GM21576 (cell line): ENCODE measurements at regions not wholly inside any gene's neighbourhood (a gene's known extent, or its start where the extent isn't known, plus 50 kb on each side); places are given as distances from the start of the nearest gene placed in this dataset.

Experiments used
- ATAC-seq: cut with Tn5 transposase; IDR thresholded peaks from one replicate; pipeline ENCODE4 v1.9.1; 2021; ENCODE audit warnings: mild to moderate bottlenecking, moderate library complexity; ENCODE audit not compliant: unreplicated experiment

DNA sequence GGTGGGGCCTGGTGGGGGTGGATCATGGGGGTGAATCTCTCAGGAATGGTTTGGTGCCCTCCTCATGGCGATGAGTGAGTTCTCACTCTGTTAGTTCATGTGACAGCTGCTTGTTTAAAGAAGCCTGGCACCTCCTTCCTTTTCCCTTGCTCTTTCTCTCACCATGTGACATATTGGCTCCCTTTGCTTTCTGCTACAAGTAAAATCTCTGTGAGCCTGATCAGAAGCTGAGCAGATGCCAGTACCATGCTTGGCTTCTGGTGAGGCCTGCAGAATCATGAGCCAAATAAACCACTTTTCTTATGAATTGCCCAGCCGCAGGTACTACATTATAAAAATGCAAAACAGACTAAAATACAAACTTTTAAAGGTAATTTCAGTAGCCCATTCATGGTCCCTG, 73.4 kb upstream of the TEX51 start:
- ATAC-seq: no peak

DNA sequence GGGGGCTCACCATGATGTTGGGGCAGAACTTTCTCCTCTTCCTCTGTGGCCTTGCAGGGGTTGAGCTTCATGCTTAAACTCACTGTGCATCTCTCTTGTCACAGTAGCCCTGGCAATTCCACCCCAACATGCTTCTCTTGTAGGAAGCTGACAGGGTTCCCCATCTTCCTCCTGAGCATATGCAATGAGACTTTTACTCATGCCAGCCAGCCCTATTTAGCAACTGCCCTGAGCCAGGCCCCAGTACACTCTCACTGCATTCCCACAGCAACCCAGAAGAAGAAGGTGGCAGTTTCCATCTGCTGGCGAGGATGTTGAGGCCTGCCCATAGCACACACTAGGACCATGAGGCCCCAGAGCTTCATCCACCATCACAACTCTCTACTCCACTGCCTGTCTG, 72.2 kb upstream of the TEX51 start:
- ATAC-seq: no peak

DNA sequence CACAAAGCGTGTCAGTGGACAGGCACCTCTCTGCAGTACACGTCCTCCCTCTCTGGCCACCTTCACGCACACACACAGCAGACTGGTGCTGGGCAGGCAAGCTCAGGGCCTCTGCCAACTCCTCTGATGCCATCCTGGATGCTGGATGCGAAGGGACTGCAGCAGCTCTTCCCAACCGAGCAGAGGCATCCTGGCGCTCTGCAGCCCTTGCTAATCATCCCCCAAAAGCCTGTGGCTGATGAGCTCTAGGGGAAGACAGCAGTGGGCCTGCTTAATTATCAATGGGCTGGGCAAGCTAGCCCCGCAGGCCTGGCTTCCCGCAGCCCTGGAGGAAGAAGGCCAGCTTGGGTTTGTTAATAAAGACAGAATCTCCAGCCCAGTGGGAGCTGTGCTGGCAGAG, 71.3 kb upstream of the TEX51 start:
- ATAC-seq: no peak

DNA sequence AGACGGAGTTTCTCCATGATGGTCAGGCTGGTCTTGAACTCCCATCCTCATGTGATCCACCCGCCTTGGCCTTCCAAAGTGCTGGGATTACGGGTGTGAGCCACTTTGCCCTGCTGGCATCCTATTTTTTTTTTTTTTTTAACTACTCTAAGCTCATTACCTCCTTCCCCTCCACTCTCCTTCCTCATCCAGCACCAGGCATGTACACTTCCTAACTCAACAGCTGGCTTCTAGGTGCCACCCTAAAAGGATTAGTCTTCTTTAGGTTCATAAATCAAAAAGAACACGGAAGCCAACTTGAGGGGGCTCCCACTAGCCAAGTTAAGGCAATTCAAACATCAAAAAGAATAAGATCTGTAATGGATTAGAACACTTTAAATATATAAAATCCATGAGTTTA, 70.6 kb upstream of the TEX51 start:
- no peak for ATAC-seq

DNA sequence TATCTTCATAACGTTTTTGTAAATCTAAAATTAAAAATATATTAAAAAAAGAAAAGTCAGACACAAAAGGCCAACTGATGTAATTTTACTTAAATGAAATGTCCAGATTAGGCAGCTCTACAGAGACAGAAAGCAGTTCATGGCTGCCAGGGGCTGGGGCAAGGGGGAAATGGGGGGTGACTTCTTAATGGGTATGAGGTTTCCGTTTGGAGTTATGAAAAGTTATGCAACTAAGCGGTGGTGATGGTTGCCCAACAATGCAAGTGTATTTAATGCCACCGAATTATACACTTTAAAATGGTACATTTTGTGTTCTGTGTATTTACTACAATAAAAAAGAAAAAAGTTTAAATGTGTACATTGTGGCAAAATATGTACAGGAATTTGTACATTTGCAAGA, 70.2 kb upstream of the TEX51 start:
- no peak for ATAC-seq

DNA sequence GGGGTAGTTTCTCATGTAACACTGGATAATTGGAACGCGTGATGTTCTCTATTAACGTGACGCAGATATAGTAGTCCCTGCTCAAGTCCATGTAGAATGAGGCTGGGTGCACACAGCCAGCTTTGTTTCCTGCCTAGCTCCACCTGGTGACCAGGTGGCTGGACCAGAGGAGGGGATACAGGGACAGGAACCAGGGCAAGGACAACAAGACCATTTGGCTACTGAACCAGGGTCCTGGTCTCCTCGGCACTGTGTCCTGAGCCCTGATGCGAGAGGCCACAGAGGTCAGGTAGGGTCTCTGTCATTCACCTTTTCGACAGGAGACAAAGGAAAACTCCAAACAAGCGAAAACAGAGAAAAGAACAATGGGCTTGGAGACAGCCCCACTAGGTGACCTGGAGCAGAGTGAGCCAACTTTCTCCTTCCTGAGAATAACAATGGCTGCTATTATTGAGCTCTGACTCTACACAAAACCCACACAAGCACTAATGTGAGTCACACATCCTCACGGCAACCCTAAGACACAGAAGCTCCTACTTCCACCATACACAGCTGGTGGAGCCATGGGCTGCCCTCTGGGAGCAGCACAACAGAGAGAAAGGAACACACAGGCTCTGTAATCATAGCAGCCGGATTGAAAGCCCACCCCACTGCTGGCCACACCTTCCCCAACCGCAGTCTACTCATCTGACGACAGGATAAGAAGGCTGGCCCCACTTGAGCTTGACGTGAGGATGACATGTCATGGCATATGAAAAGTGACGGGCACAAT, 67.3 kb upstream of the TEX51 start:
- ATAC-seq: no peak

DNA sequence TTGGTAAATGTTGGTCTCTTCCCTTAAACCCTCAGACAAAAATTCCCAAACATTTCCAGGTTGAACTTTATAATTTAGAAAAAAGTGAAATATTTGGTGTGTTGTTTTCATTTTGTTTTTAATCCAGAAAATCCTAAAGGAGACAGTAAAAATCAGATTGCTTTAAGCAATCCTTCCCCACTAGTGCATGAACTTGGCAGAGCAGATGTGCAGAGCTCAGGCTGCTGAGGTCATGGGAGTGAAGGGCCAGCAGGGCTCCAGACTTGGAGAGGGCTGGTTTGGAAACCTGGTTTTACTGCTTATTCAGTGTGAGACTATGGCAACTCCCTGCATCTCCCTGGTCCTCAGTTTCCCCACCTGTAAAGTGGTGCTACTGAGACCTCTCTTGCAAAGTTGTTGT, 66.7 kb upstream of the TEX51 start:
- ATAC-seq: no peak

DNA sequence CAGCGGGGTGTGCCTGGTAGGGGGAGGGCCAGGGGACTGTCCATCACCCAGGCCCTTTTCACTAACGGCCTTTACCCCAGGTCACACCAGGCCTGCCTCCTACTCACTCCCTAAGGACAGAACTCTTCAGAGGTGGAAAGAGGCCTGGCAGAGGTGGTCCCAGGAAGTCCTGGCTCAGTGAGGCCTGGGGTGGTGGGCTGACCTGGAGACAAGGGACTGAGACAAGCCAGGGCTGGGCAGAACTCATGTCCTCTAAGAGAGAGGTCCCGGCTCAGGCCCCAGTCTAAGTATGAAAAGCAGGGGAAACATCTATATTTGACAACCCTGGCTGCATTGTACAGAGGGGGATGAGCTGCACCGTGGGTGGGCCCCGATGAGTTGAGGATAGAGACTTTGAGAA, 65.9 kb upstream of the TEX51 start:
- no peak for ATAC-seq

DNA sequence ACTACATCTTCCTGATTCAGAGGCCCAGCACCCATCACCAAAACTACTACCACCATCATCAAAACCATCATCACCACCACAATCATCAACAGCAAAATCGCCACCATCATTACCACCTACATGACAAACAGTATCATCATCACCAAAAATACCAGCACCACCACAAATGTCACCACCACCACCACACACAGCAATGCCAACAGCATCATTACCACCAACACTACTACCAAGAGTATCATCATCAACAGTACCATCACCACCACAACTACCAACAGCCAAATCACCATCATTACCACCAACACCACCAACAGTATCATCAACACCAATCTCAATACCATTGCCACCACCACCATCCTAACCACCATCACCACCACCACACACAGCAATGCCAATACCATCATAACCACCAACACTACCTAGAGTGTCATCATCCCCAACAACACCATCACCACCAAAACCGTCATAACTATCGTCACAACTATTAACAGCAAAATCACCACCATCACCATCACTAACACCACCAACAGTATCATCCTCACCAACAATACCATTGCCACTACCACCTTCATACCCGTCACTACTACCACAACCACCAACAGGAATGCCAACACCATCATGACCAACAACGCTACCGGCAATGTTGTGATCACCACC, 64.6 kb upstream of the TEX51 start:
- ATAC-seq: no peak

DNA sequence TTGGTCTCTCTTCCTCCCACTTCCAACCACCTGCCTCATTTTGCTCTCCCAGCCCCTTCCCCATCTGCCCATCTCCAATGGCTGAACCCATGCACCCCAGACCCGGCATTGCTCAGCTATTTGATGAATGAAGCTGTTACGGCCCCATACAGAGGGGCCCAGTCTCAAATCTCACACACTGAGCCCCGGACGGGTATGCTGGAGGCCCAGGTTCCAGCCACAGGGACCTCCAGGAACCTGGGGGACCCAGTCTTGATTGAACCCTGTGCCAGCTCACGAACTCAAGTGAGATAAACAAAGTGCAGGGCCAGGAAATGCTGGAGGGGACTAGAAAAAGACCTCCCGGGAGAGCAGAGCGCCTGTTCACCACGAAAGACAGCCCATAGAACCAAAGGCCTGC, 63.4 kb upstream of the TEX51 start:
- ATAC-seq: no peak

DNA sequence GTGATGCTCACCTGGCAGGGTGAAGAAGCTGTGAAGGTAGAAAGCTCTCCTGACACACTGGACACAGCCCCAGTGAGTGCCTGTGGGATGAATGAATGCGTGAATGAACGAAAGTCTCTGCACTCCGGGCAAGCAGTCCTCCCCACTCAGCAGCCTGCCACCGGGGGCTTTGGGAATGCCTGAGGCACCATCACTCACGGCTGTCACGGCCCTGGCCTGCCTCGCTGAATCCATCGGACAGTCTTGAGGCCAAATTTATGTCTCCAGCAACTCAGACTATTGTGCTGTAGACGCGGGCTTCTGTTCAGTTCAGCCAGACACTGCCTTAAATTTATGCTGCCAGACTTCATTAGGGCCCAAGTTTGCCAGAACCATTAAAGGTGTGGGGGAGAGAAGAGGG, 62.9 kb upstream of the TEX51 start:
- no peak for ATAC-seq

DNA sequence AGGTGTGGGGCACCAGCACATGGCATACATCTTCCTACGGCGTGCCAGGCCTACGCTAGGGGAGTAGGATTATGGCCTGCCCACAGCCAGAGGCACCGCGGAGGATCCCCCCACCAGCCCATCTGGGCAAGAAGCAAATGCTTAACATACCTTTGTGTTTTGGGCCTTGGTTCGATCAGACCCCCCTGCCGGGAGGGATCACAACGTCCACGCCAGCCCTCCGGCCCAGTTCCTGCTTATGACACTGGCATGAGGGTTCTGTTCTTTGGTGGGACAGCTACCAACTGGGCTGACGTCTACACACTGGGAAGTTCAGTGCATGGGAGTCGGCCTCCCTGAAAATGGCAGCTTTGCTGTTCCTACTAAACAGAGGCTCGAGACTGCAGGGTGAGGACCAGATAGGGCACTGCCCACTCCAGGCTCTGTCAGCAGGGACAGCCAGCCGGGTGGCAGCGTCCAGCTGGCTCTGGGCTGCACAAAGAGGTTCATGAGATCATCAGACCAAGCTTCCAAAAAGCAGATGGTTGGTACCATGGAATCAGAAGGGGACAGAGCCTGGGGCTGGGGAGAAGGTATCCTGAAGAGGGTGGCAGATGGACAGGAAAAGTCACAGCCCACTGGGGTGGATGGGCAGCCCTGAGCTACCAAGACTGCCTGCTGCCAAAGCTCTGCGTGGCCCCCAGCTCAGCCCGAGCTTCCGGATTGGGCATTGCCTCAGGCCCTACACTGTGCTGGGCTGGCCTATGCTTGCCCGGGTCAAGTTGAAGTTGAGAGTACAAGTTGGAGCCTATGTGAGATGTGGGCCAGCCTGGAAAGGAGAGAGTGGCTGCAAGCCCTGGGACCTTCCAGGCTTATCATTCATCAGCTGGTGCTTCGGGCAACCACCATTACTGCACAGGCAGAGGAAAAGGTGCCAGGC, 61.7 kb upstream of the TEX51 start:
- ATAC-seq: no peak

DNA sequence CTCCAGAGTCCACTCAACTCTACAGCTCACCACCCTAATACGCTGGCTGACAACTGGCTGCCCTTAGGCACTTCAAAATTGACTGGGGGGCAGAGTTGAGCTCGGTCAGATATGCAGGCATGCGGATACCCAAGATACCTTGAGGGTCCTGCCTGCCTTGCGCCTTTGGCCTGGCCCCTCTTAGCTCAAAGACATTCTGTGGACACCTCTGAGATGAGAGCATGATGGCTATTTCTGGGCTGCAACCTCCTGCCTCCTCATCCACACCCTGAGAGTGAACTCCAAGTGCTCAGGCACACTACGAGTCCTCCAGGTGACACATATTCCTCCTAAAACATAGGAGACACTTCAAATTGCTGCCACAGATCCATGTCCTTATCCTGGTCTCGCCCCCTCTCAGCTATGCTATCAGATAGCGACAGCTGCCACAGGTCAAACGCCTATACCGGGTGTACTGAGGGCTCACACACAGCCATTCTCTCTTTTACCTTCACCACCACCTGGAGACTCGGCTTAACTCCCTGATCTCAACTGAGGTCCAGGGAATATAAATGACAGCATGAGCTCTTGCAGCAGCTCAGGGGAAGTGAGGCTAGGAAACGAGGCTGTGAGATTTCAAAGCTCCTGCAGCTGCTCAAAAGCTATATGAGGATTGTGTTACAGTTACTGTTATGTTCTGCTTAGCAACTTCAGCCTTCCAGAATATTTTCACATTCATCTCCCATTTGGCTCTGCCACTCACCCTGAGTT, 60.5 kb upstream of the TEX51 start:
- no peak for ATAC-seq

DNA sequence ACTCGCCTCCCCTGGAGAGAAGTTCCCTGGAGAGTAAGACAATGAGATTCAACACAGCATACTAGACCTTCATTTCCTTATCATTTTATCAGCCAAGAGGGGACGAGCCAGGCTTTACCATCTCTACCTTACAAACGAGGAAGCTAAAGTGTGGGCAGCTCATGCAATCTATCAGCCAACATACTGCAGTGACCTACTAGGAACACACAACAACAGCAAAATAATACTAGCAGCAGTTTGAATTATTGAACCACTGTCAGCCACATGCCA, 60.0 kb upstream of the TEX51 start:
- no peak for ATAC-seq

DNA sequence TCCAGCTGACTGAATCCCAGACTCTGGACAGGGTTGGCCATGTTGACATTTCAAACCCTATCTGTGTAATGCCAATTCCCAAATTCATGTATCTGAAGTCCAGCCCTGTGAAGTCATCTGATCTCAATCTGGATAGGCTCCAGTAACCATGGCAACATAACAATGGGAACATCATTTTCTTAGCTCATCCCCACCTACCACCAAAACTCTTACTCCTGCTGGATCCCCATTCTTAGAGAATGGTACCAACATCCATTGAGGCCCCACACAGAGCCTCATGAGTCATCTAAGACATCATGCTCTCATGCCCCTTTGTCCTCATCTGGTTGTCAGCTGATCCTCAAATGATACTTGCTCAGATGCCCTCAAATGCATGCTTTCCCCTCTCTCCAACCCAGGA, 58.9 kb upstream of the TEX51 start:
- no peak for ATAC-seq

DNA sequence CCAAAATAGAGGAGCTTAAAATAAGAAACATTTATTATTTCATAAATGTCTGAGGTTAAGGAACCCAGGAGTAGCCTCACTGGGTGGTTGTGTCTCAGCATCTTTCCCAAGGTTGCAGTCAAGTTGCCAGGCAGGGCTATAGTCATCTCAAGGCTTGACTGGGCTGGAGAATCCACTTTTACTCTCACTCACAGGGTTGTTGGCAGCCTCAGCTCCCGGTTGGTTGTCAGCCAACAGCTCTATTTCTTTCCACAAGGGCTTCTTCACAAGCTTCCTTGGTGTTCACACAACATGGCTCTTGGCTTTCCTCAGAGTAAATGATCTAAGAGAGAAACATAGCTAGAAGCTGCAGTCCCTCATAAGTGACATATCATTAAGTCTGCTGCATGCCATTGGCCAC, 55.6 kb upstream of the TEX51 start:
- no peak for ATAC-seq

DNA sequence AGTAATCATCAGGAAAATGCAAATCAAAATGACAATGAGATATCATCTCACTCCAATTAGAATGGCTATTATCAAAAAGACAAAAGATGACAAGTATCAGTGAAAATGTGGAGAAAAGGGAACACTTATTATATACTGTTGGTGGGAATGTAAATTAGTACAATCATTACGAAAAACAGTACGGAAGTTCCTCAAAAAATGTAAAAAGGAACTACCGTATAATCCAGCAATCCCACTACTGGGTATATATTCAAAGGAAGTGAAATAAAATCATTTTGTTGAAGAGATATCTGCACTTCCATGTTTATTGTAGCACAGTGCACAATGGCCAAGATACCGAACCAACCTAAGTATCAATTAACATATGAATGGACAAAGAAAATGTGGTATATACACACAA, 52.4 kb upstream of the TEX51 start:
- ATAC-seq: no peak
